AG09319 (cell line): ENCODE measurements at regions not wholly inside any gene's neighbourhood (a gene's known extent, or its start where the extent isn't known, plus 50 kb on each side); places are given as distances from the start of the nearest gene placed in this dataset.

Experiments
- DNase-seq: peaks from one replicate; pipeline ENCODE4 v3.0.0-alpha.2; 2010; ENCODE audit warnings: low read depth; ENCODE audit errors: extremely low read depth
- CTCF ChIP-seq: IDR thresholded peaks from 2 replicates; pipeline ENCODE4 v1.5.1; 2011; ENCODE audit warnings: low read depth, mild to moderate bottlenecking, inconsistent platforms, low read length, moderate library complexity

GRCh38 chr6:133016631-133017030 is 202.3 kb downstream of the RPS12 start:
- no peak for TF ChIP-seq CTCF
- DNase-seq, result no peak

- DNase-seq, result no peak
- no peak for TF ChIP-seq CTCF
These were observed 203.2 kb downstream of the RPS12 start for GRCh38 chr6:133017581-133017980.

GRCh38 chr6:133026705-133027104 is 212.3 kb downstream of the RPS12 start:
- TF ChIP-seq CTCF, result no peak
- DNase-seq, result no peak

- DNase-seq, result no peak
These were observed 207.9 kb upstream of the EYA4 start for GRCh38 chr6:133033263-133033662.

GRCh38 chr6:133034509-133035206 is 206.5 kb upstream of the EYA4 start:
- no peak for DNase-seq
- no peak for TF ChIP-seq CTCF

More at GRCh38 chr6:133033263-133033662, 207.9 kb upstream of the EYA4 start:
- no peak for TF ChIP-seq CTCF

GRCh38 chr6:133040094-133040802 is 200.9 kb upstream of the EYA4 start:
- TF ChIP-seq CTCF, result peak; percentile 62
- peak; percentile 4 for DNase-seq

- no peak for TF ChIP-seq CTCF
- DNase-seq, result no peak
These were observed 200.2 kb upstream of the EYA4 start for GRCh38 chr6:133040803-133041419.
